Endothelial cell of umbilical vein (primary cell): ENCODE measurements at regions not wholly inside any gene's neighbourhood (a gene's known extent, or its start where the extent isn't known, plus 50 kb on each side); places are given as distances from the start of the nearest gene placed in this dataset.

Experiments
- BruUV-seq: library from RNA; stranded (reverse); fragments of 400-500 nt; replicated peaks from 2 replicates; lab custom pipeline; 2021; lab: Mats Ljungman, UMichigan
- CTCF ChIA-PET: fragments of 300-600, 350-600 bp; sonication (Branson Sonifier 250); formaldehyde crosslinking; loops from one replicate; lab custom pipeline; 2021; ENCODE audit warnings: antibody characterized with exemption, inconsistent platforms; lab: Charles Lee
- POLR2A ChIA-PET: fragments of 300-600, 350-600 bp; sonication (Branson Sonifier 250); formaldehyde crosslinking; loops from one replicate; lab custom pipeline; 2021; ENCODE audit warnings: antibody characterized with exemption, inconsistent platforms; lab: Charles Lee
- DNase-seq: peaks from one replicate; pipeline ENCODE4 v3.0.0-alpha.2; 2011; ENCODE audit warnings: low read depth, low spot score
- FAIRE-seq: peaks from 2 replicates; lab custom pipeline; 2011; peaks lifted over from hg19 to GRCh38; lab: Jason Lieb, UNC
- H2AFZ ChIP-seq: 2 replicates; pipeline ENCODE4 v1.6.0; 2012; ENCODE audit warnings: low read depth, low read length, control low read depth, inconsistent platforms
- H3K27ac ChIP-seq: 2 replicates; pipeline ENCODE4 v1.5.1; 2011; ENCODE audit warnings: low read depth, mild to moderate bottlenecking, control low read depth, low read length, moderate library complexity; ENCODE audit not compliant: insufficient read depth
- H3K27me3 ChIP-seq, 2 experiments: 2 replicates each; pipeline versions ENCODE4 v1.6.0 to v1.6.1; 2011; ENCODE audit warnings: low read length in 2 of 2, mixed read lengths in 1 of 2; ENCODE audit not compliant: control insufficient read depth in 2 of 2, insufficient read depth in 2 of 2
- H3K36me3 ChIP-seq, 2 experiments: 2 replicates in 1 of 2; 3 replicates in 1 of 2; pipeline ENCODE4 v1.5.1; 2011; ENCODE audit warnings: low read length in 2 of 2, mild to moderate bottlenecking in 1 of 2, moderate library complexity in 1 of 2; ENCODE audit not compliant: control insufficient read depth in 2 of 2, insufficient read depth in 2 of 2; ENCODE audit errors: extremely low read depth in 1 of 2
- H3K4me1 ChIP-seq: 3 replicates; pipeline ENCODE4 v1.5.1; 2011; ENCODE audit warnings: mild to moderate bottlenecking, low read length; ENCODE audit not compliant: control insufficient read depth, insufficient read depth; ENCODE audit errors: extremely low read depth
- H3K4me2 ChIP-seq: 2 replicates; pipeline ENCODE4 v1.6.1; 2011; ENCODE audit warnings: low read length, control low read depth, mixed read lengths; ENCODE audit not compliant: insufficient read depth
- H3K4me3 ChIP-seq, 3 experiments: fragments of 200-600 bp in 1 of 3; sonication (generic), shearing (Covaris generic) in 1 of 3; replicated peaks in 1 of 3; 2 replicates each; pipeline ENCODE4 v1.5.1; 2011 to 2016; ENCODE audit warnings: control low read depth in 3 of 3, low read length in 3 of 3, mild to moderate bottlenecking in 2 of 3, inconsistent platforms in 1 of 3, low read depth in 1 of 3, moderate library complexity in 1 of 3; ENCODE audit not compliant: insufficient read depth in 1 of 3
- H3K79me2 ChIP-seq: 2 replicates; pipeline ENCODE4 v1.6.0; 2012; ENCODE audit warnings: low read length, inconsistent platforms; ENCODE audit not compliant: control insufficient read depth, insufficient read depth
- H3K9ac ChIP-seq: replicated peaks from 2 replicates; pipeline ENCODE3; 2011; ENCODE audit warnings: low read length, control low read depth; ENCODE audit not compliant: insufficient read depth; ENCODE audit errors: extremely low read depth
- H3K9me1 ChIP-seq: replicated peaks from 3 replicates; pipeline ENCODE4 v1.6.0; 2011; ENCODE audit warnings: mild to moderate bottlenecking, low read length; ENCODE audit not compliant: control insufficient read depth, insufficient read depth; ENCODE audit errors: extremely low read depth
- H3K9me3 ChIP-seq: replicated peaks from 2 replicates; pipeline ENCODE4 v1.5.1; 2012; ENCODE audit warnings: low read length, inconsistent platforms; ENCODE audit not compliant: control insufficient read depth, insufficient read depth
- H4K20me1 ChIP-seq: replicated peaks from 2 replicates; pipeline ENCODE3; 2011; ENCODE audit warnings: mild to moderate bottlenecking, low read length; ENCODE audit not compliant: control insufficient read depth, insufficient read depth; ENCODE audit errors: extremely low read depth
- EZH2 ChIP-seq: IDR thresholded peaks from 2 replicates; pipeline ENCODE4 v1.6.1; 2012; ENCODE audit warnings: borderline replicate concordance, low read depth, mild to moderate bottlenecking, moderate library complexity, low read length, inconsistent platforms; ENCODE audit not compliant: severe bottlenecking
- FOS ChIP-seq: IDR thresholded peaks from 2 replicates; pipeline ENCODE4 v1.6.1; 2011; ENCODE audit warnings: mild to moderate bottlenecking, low read length, moderate library complexity, borderline replicate concordance; ENCODE audit not compliant: insufficient read depth
- GATA2 ChIP-seq: IDR thresholded peaks from 2 replicates; pipeline ENCODE4 v1.7.0; 2011; ENCODE audit warnings: low read depth, mild to moderate bottlenecking, moderate library complexity, mixed read lengths, low read length; ENCODE audit not compliant: insufficient read length, insufficient read depth
- JUN ChIP-seq: IDR thresholded peaks from 2 replicates; pipeline ENCODE4 v1.6.1; 2011; ENCODE audit warnings: borderline replicate concordance, low read depth; ENCODE audit not compliant: insufficient read length, insufficient read depth
- MYC ChIP-seq: IDR thresholded peaks from one replicate; pipeline ENCODE4 v1.6.1; 2011; ENCODE audit warnings: mild to moderate bottlenecking, low read depth, low read length
- POLR2A ChIP-seq: IDR thresholded peaks from 2 replicates; pipeline ENCODE4 v1.6.1; 2012; ENCODE audit warnings: low read depth, mild to moderate bottlenecking, control low read depth, low read length
- POLR2AphosphoS5 ChIP-seq: IDR thresholded peaks from 2 replicates; pipeline ENCODE4 v1.6.1; 2012; ENCODE audit warnings: low read depth, mild to moderate bottlenecking, control low read depth, low read length, moderate library complexity; ENCODE audit not compliant: insufficient read depth
- dilution Hi-C: fragments of 300-500 bp; cut with MboI; formaldehyde crosslinking; loops from one replicate; pipeline ENCODE4 v1.15.0; 2019; ENCODE audit warnings: low sequenced_read_pairs; ENCODE audit not compliant: extremely low pct_ligation_motif_present
- intact Hi-C: fragments of 100-400 bp; cut with micrococcal nuclease; formaldehyde crosslinking; loops from one replicate; pipeline ENCODE4 v1.10.0; 2022
- TF ChIP-seq, protein P1 (sequence below): IDR thresholded peaks from 2 replicates; pipeline ENCODE4 v1.6.1; 2011; ENCODE audit not compliant: insufficient read depth, insufficient read length
- TF ChIP-seq, protein P2 (sequence below), 2 donors: IDR thresholded peaks; 1 replicate in 1 of 2; 2 replicates in 1 of 2; pipeline ENCODE4 v1.5.1; 2011; ENCODE audit warnings: low read length in 2 of 2, mild to moderate bottlenecking in 2 of 2, moderate library complexity in 2 of 2, control low read depth in 1 of 2, inconsistent platforms in 1 of 2, low read depth in 1 of 2; ENCODE audit not compliant: insufficient read depth in 1 of 2; ENCODE audit errors: extremely low read depth in 1 of 2

DNA sequence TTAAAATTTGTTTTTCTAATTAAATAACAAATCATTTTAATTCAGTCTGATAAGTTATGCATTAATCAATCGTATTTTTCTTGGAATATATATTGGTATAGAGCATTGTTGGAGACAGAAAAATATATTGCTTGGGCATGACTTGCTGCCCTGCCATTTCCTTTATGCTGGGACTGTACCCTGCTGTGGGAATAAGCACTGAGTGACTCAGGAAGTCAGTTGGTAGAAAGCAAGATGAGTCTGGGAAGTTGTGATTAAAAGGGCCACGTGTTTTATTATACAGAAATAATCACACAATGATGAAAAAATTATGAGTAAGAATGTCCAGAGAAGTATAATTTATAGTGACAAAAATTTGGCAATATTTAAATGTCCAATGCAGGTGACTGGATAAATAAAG is 139.5 kb downstream of the KIF18A start:
- H3K4me2 ChIP-seq, result no peak overlapping the region
- intact Hi-C loops (no loop called here), dilution Hi-C loops (no loop called here)
- H3K27ac ChIP-seq, result no peak overlapping the region
- ChIA-PET CTCF (no interaction called here), POLR2A (no interaction called here)
- DNase-seq (no peak), FAIRE-seq (no peak)
- H3K27me3 ChIP-seq, result peaks cover 0 to 3% of the 10 kb centered on the region in 2 experiments
- H3K9me1 ChIP-seq, result no peaks in the 10 kb centered on the region
- H3K4me3 ChIP-seq, result no peak overlapping the region
- no peak overlapping the region for H3K9ac ChIP-seq
- no peaks in the 10 kb centered on the region for H3K4me1 ChIP-seq
- H3K9me3 ChIP-seq, result no peaks in the 10 kb centered on the region
- no peaks in the 10 kb centered on the region for H3K79me2 ChIP-seq
- BruUV-seq, result no TSS peak
- no peaks in the 10 kb centered on the region for H4K20me1 ChIP-seq
- no peaks in the 10 kb centered on the region for H3K36me3 ChIP-seq
- TF ChIP-seq MYC (no peak), EZH2 (no peak), POLR2A (no peak)
- H2AFZ ChIP-seq, result no peak overlapping the region

DNA sequence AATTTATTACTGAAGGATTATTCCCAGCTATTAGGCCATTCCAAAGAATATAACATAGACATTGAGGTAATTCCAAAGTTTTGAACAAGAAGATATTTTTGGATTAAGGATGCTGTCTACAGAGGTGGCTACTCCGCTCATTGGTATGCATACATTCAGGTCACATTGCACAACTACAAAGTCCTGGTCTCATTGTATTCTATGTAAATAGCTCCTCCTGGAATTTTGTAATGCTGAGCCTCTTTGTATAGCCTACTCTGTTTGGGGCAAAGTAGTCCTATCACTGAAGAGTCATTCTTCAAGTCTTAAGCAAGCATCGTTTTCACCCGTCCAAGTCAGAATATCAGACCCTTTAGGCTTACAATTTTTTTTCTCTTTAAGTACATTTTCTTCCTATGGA is 142.4 kb downstream of the KIF18A start:
- H3K4me2 ChIP-seq, result no peak overlapping the region
- no peaks in the 10 kb centered on the region for H3K9me1 ChIP-seq
- no peak for FAIRE-seq
- no peaks in the 10 kb centered on the region for H4K20me1 ChIP-seq
- dilution Hi-C loops (no loop called here), intact Hi-C loops (no loop called here)
- H3K4me3 ChIP-seq, result no peak overlapping the region
- H3K9ac ChIP-seq, result no peak overlapping the region
- H3K4me1 ChIP-seq, result no peaks in the 10 kb centered on the region
- H3K27ac ChIP-seq, result no peak overlapping the region
- CTCF ChIA-PET, result interaction anchor here (0.7 to 1.5 kb wide), 2 partner anchors 30 to 564 kb away, joined by 3 read pairs; no protein-coding TSS in a partner anchor
- no peaks in the 10 kb centered on the region for H3K9me3 ChIP-seq
- no peak overlapping the region for H2AFZ ChIP-seq
- no peak for DNase-seq
- BruUV-seq, result no TSS peak
- peaks cover 0 to 3% of the 10 kb centered on the region in 2 experiments for H3K27me3 ChIP-seq
- POLR2A ChIA-PET, result no interaction called here
- H3K79me2 ChIP-seq, result no peaks in the 10 kb centered on the region
- H3K36me3 ChIP-seq, result no peaks in the 10 kb centered on the region
- TF ChIP-seq JUN (no peak), EZH2 (no peak), POLR2AphosphoS5 (no peak), GATA2 (no peak), POLR2A (no peak), MYC (no peak), FOS (no peak)
- TF ChIP-seq, protein P1, sequence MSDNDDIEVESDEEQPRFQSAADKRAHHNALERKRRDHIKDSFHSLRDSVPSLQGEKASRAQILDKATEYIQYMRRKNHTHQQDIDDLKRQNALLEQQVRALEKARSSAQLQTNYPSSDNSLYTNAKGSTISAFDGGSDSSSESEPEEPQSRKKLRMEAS, result no peak
- TF ChIP-seq, protein P2, sequence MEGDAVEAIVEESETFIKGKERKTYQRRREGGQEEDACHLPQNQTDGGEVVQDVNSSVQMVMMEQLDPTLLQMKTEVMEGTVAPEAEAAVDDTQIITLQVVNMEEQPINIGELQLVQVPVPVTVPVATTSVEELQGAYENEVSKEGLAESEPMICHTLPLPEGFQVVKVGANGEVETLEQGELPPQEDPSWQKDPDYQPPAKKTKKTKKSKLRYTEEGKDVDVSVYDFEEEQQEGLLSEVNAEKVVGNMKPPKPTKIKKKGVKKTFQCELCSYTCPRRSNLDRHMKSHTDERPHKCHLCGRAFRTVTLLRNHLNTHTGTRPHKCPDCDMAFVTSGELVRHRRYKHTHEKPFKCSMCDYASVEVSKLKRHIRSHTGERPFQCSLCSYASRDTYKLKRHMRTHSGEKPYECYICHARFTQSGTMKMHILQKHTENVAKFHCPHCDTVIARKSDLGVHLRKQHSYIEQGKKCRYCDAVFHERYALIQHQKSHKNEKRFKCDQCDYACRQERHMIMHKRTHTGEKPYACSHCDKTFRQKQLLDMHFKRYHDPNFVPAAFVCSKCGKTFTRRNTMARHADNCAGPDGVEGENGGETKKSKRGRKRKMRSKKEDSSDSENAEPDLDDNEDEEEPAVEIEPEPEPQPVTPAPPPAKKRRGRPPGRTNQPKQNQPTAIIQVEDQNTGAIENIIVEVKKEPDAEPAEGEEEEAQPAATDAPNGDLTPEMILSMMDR (IDR thresholded peaks at IDR 0.05; ENCODE audit: extremely low read depth in 1 of 2, insufficient read depth in 1 of 2, low read depth in 1 of 2, low read length in 2 of 2), result no peak
